ENCODE measurements at regions not wholly inside any gene's neighbourhood (a gene's known extent, or its start where the extent isn't known, plus 50 kb on each side); places are given as distances from the start of the nearest gene placed in this dataset.

- Histone ChIP-seq H2BK120ac (replicated peaks; ENCODE audit: low read depth, low read length) (no peak overlapping the region), H3K36me3 (ENCODE audit: control insufficient read depth in 2 of 4, insufficient read depth in 4 of 4, low read length in 3 of 4) (no peaks in the 10 kb centered on the region), H3K4me1 (replicated peaks in 1 of 4; ENCODE audit: control insufficient read depth in 3 of 4, insufficient read depth in 4 of 4, low read length in 3 of 4) (no peaks in the 10 kb centered on the region), H4K91ac (replicated peaks; ENCODE audit: insufficient read length, low read length) (no peak overlapping the region), H3K23ac (ENCODE audit: insufficient read length) (no peak overlapping the region), H3K27ac (ENCODE audit: low read depth, low read length) (no peak overlapping the region), H2AFZ (ENCODE audit: low read length) (no peak overlapping the region), H3K79me2 (ENCODE audit: control insufficient read depth in 1 of 2, insufficient read depth in 2 of 2, low read length in 2 of 2) (no peaks in the 10 kb centered on the region), H2AK5ac (ENCODE audit: low read depth, low read length) (no peak overlapping the region), H3K18ac (ENCODE audit: extremely low read depth, low read length) (no peak overlapping the region), H3K4me2 (ENCODE audit: insufficient read depth in 1 of 2, low read depth in 2 of 2, low read length in 2 of 2) (no peak overlapping the region), H2BK20ac (ENCODE audit: low read length) (no peak overlapping the region), H3K9ac (replicated peaks in 1 of 4; ENCODE audit: extremely low read depth in 1 of 4, low read depth in 3 of 4, low read length in 3 of 4) (no peak overlapping the region), H3K4me3 (ENCODE audit: extremely low read depth in 1 of 4, insufficient read depth in 2 of 4, low read depth in 3 of 4, low read length in 4 of 4) (no peak overlapping the region), H4K8ac (ENCODE audit: extremely low read depth, insufficient read depth, low read length) (no peak overlapping the region), H3K4ac (replicated peaks; ENCODE audit: insufficient read length, low read depth, low read length) (no peak overlapping the region), H2BK5ac (ENCODE audit: low read depth, low read length) (no peak overlapping the region), H3K79me1 (ENCODE audit: low read depth, low read length) (no peaks in the 10 kb centered on the region), H3K14ac (ENCODE audit: insufficient read length) (no peak overlapping the region), H4K5ac (ENCODE audit: insufficient read length, low read depth, low read length) (no peak overlapping the region), H2BK12ac (ENCODE audit: low read depth, low read length) (no peak overlapping the region), H4K20me1 (replicated peaks in 1 of 2; ENCODE audit: control insufficient read depth in 1 of 2, insufficient read depth in 2 of 2, low read length in 2 of 2) (no peaks in the 10 kb centered on the region), H3K27me3 (replicated peaks in 1 of 4; ENCODE audit: control insufficient read depth in 3 of 4, extremely low read depth in 1 of 4, insufficient read depth in 3 of 4, low read length in 3 of 4) (no peaks in the 10 kb centered on the region), H3K56ac (replicated peaks; ENCODE audit: insufficient read length, low read depth, low read length) (no peak overlapping the region), H2BK15ac (ENCODE audit: low read length) (no peak overlapping the region), H3K9me3 (ENCODE audit: insufficient read depth in 2 of 2, low read depth in 1 of 2, low read length in 1 of 2) (peaks cover 3% of the 10 kb centered on the region in 2 experiments), H3K23me2 (ENCODE audit: low read depth, low read length) (no peaks in the 10 kb centered on the region)
- 87% methylated on average over 2 of the region's 2 CpGs; no CpG with 5 or more reads in 1 of the 2 experiments for WGBS, 2 experiments (ENCODE audit: extremely low coverage in 1 of 2, insufficient coverage in 1 of 2, insufficient read length in 1 of 2, insufficient replicate concordance in 2 of 2, low coverage in 1 of 2, low lambda C conversion rate in 2 of 2, missing lambda C conversion rate in 1 of 2)
- TF ChIP-seq HDAC6 (IDR thresholded peaks at IDR 0.05; ENCODE audit: low read depth, low read length), result no peak
- TF ChIP-seq BRCA1 (IDR thresholded peaks at IDR 0.05; ENCODE audit: low read depth, low read length), result no peak
- TF ChIP-seq MAFK (IDR thresholded peaks at IDR 0.05; ENCODE audit: low read depth, low read length), result no peak
- no peak for TF ChIP-seq CBX5 (IDR thresholded peaks at IDR 0.05; ENCODE audit: low read depth, low read length)
- TF ChIP-seq USF2 (IDR thresholded peaks at IDR 0.05; ENCODE audit: low read length), result no peak
- no peak for TF ChIP-seq GABPA (IDR thresholded peaks at IDR 0.05; ENCODE audit: borderline replicate concordance, insufficient read depth, low read length)
- CTCF ChIA-PET (ENCODE audit: partially characterized antibody), result no interaction called here
- POLR2A ChIA-PET (ENCODE audit: partially characterized antibody), result no interaction called here
- FAIRE-seq, result no peak
- no peak for DNase-seq (ENCODE audit: low read depth in 1 of 2, low spot score in 2 of 2)
These were observed 687.6 kb upstream of the PTBP2 start for GRCh38 chr1:96034006-96034405.

Measured in H1 (cell line).